HG03571 (cell line): ENCODE measurements at regions not wholly inside any gene's neighbourhood (a gene's known extent, or its start where the extent isn't known, plus 50 kb on each side); places are given as distances from the start of the nearest gene placed in this dataset.
"Not testable (repeated sequence)": the region's sequence is repeated elsewhere in the genome, so short reads cannot be mapped to it uniquely, and the experiment has no call there.

ENCODE experiments used
- ATAC-seq: cut with Tn5 transposase; IDR thresholded peaks from one replicate; pipeline ENCODE4 v1.9.1; 2021; ENCODE audit not compliant: unreplicated experiment

- ATAC-seq: no peak
These were observed 92.6 kb upstream of the CTBP2 start for GRCh38 chr10:125252937-125253336.

- not testable (repeated sequence) for ATAC-seq
These were observed 90.5 kb upstream of the CTBP2 start for GRCh38 chr10:125250834-125251233.

- no peak for ATAC-seq
These were observed 89.6 kb upstream of the CTBP2 start for GRCh38 chr10:125249948-125250347.

GRCh38 chr10:125248489-125248888, 88.1 kb upstream of the CTBP2 start:
- ATAC-seq: no peak

GRCh38 chr10:125247576-125247975, 87.2 kb upstream of the CTBP2 start:
- ATAC-seq: no peak

GRCh38 chr10:125243532-125244253, 83.3 kb upstream of the CTBP2 start:
- no peak for ATAC-seq

GRCh38 chr10:125238682-125239081, 78.3 kb upstream of the CTBP2 start:
- no peak for ATAC-seq

- ATAC-seq: no peak
These were observed 75.7 kb upstream of the CTBP2 start for GRCh38 chr10:125236091-125236490.

- ATAC-seq: no peak
These were observed 75.0 kb upstream of the CTBP2 start for GRCh38 chr10:125235093-125236069.

GRCh38 chr10:125234576-125234975, 74.2 kb upstream of the CTBP2 start:
- ATAC-seq: not testable (repeated sequence)

- no peak for ATAC-seq
These were observed 73.4 kb upstream of the CTBP2 start for GRCh38 chr10:125233726-125234125.

GRCh38 chr10:125232841-125233240, 72.5 kb upstream of the CTBP2 start:
- ATAC-seq: no peak

GRCh38 chr10:125231813-125232475, 71.6 kb upstream of the CTBP2 start:
- no peak for ATAC-seq

- no peak for ATAC-seq
These were observed 70.9 kb upstream of the CTBP2 start for GRCh38 chr10:125231116-125231812.

- ATAC-seq: no peak
These were observed 69.9 kb upstream of the CTBP2 start for GRCh38 chr10:125230251-125230650.

- not testable (repeated sequence) for ATAC-seq
These were observed 68.0 kb upstream of the CTBP2 start for GRCh38 chr10:125228245-125228940.

- no peak for ATAC-seq
These were observed 67.2 kb upstream of the CTBP2 start for GRCh38 chr10:125227546-125227945.

- no peak for ATAC-seq
These were observed 66.5 kb upstream of the CTBP2 start for GRCh38 chr10:125226823-125227222.

- no peak for ATAC-seq
These were observed 65.6 kb upstream of the CTBP2 start for GRCh38 chr10:125226005-125226404.

GRCh38 chr10:125225051-125225450, 64.7 kb upstream of the CTBP2 start:
- no peak for ATAC-seq
